ENCODE measurements at regions not wholly inside any gene's neighbourhood (a gene's known extent, or its start where the extent isn't known, plus 50 kb on each side); places are given as distances from the start of the nearest gene placed in this dataset.

- Histone ChIP-seq H3K4me3 (ENCODE audit: low read depth, low read length) (no peak overlapping the region), H3K27me3 (ENCODE audit: control insufficient read depth, insufficient read depth, low read length) (no peaks in the 10 kb centered on the region), H3K36me3 (ENCODE audit: control insufficient read depth, insufficient read depth, low read length) (no peaks in the 10 kb centered on the region)
- peak; percentile 33 for DNase-seq (ENCODE audit: low read depth)
- TF ChIP-seq, protein P1, sequence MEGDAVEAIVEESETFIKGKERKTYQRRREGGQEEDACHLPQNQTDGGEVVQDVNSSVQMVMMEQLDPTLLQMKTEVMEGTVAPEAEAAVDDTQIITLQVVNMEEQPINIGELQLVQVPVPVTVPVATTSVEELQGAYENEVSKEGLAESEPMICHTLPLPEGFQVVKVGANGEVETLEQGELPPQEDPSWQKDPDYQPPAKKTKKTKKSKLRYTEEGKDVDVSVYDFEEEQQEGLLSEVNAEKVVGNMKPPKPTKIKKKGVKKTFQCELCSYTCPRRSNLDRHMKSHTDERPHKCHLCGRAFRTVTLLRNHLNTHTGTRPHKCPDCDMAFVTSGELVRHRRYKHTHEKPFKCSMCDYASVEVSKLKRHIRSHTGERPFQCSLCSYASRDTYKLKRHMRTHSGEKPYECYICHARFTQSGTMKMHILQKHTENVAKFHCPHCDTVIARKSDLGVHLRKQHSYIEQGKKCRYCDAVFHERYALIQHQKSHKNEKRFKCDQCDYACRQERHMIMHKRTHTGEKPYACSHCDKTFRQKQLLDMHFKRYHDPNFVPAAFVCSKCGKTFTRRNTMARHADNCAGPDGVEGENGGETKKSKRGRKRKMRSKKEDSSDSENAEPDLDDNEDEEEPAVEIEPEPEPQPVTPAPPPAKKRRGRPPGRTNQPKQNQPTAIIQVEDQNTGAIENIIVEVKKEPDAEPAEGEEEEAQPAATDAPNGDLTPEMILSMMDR (IDR thresholded peaks at IDR 0.05; ENCODE audit: insufficient read depth, low read length, severe bottlenecking), result no peak
- no peak for FAIRE-seq
Measured at GRCh38 chr6:101013612-101014195, 132.6 kb upstream of the ASCC3 start.

DNA sequence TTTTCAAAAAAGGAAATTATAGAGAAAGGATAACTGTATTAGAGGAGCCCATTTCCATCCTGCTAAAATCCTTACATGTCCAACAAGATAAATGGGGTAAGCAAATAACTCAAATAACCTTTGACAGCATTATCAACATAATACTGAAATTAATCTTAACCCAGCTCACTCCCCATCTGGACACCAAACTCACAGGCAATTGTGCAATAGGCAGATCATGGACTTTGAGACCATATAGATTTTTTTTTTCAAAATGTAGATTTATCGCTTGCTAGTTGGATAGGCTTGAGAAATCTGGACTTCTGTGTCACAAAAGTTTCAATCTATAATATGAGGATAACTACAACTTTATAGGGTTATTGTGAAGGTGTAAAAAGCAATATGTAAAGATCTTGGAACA is 134.4 kb upstream of the ASCC3 start:
- TF ChIP-seq, protein P1 (IDR thresholded peaks at IDR 0.05; ENCODE audit: insufficient read depth, low read length, severe bottlenecking), result no peak
- no peak overlapping the region for H3K4me3 ChIP-seq (ENCODE audit: low read depth, low read length)
- DNase-seq (ENCODE audit: low read depth) (no peak), FAIRE-seq (no peak)
- no peaks in the 10 kb centered on the region for H3K27me3 ChIP-seq (ENCODE audit: control insufficient read depth, insufficient read depth, low read length)
- H3K36me3 ChIP-seq (ENCODE audit: control insufficient read depth, insufficient read depth, low read length), result no peaks in the 10 kb centered on the region

GRCh38 chr6:101016163-101016562 is 135.0 kb upstream of the ASCC3 start:
- FAIRE-seq (no peak), DNase-seq (ENCODE audit: low read depth) (no peak)
- Histone ChIP-seq H3K4me3 (ENCODE audit: low read depth, low read length) (no peak overlapping the region), H3K36me3 (ENCODE audit: control insufficient read depth, insufficient read depth, low read length) (no peaks in the 10 kb centered on the region), H3K27me3 (ENCODE audit: control insufficient read depth, insufficient read depth, low read length) (no peaks in the 10 kb centered on the region)
- TF ChIP-seq, protein P1 (IDR thresholded peaks at IDR 0.05; ENCODE audit: insufficient read depth, low read length, severe bottlenecking), result no peak

DNA sequence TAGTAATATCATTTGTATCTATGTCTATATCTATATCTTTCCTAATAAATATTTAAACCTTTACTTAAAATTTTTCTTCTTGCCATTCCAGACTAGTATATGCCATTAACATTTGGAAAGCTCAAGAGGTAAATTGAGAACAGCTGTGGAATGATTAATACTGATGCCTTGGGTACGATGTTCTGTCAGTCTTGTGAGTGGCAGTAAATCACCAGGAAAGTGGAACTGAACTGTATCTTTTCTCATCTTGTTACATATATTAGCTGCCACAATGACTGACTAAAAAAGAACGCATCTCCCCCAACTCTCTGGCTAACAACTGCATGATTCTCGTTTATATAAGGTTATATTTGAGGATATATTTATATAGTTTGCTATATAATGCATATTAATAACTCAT is 137.0 kb upstream of the ASCC3 start:
- Histone ChIP-seq H3K27me3 (ENCODE audit: control insufficient read depth, insufficient read depth, low read length) (no peaks in the 10 kb centered on the region), H3K36me3 (ENCODE audit: control insufficient read depth, insufficient read depth, low read length) (no peaks in the 10 kb centered on the region), H3K4me3 (ENCODE audit: low read depth, low read length) (no peak overlapping the region)
- TF ChIP-seq, protein P1 (IDR thresholded peaks at IDR 0.05; ENCODE audit: insufficient read depth, low read length, severe bottlenecking), result no peak
- no peak for FAIRE-seq
- DNase-seq (ENCODE audit: low read depth), result no peak

DNA sequence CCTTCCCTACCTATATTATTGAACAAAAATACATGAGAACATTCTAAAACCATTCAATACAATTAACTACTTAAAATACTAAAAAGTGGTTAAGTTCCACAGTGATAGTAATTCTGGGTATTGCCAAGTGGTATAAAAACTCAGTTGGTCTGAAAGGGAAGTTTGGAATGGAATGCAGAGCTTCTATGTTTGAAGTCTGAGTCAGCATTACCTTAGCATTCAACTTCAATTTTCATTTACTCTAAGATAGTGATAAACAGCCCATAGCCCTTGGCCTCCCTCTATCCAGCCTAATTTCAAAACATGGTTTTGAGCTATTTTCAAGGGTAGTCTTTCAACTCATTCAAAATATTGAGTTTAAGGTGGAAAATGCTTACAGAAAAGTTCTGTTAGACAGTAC is 140.4 kb upstream of the ASCC3 start:
- FAIRE-seq (no peak), DNase-seq (ENCODE audit: low read depth) (no peak)
- Histone ChIP-seq H3K36me3 (ENCODE audit: control insufficient read depth, insufficient read depth, low read length) (no peaks in the 10 kb centered on the region), H3K4me3 (ENCODE audit: low read depth, low read length) (no peak overlapping the region), H3K27me3 (ENCODE audit: control insufficient read depth, insufficient read depth, low read length) (no peaks in the 10 kb centered on the region)
- TF ChIP-seq, protein P1 (IDR thresholded peaks at IDR 0.05; ENCODE audit: insufficient read depth, low read length, severe bottlenecking), result no peak

DNA sequence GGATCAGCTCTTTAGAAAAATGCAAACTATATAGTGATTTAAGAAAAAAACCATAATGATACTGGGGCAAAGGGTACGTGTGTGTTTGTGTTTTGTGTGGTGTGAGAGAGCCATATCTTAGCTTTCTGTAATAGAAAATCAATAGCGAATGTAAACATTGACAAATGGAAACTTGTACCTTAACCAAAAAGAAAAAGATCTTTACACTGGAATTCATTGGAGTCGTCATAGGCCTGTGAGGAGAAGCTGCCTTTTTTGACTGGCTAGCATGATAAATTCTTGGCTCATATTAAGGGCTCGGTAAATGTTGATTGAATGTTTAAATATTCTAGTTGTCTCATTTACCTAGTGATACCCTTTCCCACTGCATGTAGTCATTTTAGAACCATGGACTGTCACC is 161.8 kb upstream of the ASCC3 start:
- TF ChIP-seq, protein P1 (IDR thresholded peaks at IDR 0.05; ENCODE audit: insufficient read depth, low read length, severe bottlenecking), result no peak
- H3K36me3 ChIP-seq (ENCODE audit: control insufficient read depth, insufficient read depth, low read length), result no peaks in the 10 kb centered on the region
- H3K4me3 ChIP-seq (ENCODE audit: low read depth, low read length), result no peak overlapping the region
- H3K27me3 ChIP-seq (ENCODE audit: control insufficient read depth, insufficient read depth, low read length), result no peaks in the 10 kb centered on the region
- FAIRE-seq (no peak), DNase-seq (ENCODE audit: low read depth) (no peak)
